Activated CD8-positive, alpha-beta T cell treated with anti-CD3 and anti-CD28 coated beads, Interleukin-2, amount 10 ng/mL, durations not matched to agents 7 days and 5 days (primary cell): ENCODE measurements at regions not wholly inside any gene's neighbourhood (a gene's known extent, or its start where the extent isn't known, plus 50 kb on each side); places are given as distances from the start of the nearest gene placed in this dataset.

ENCODE experiments used
- ATAC-seq: fragments of 150-1000 bp; cut with Tn5 transposase; one replicate; pipeline ENCODE4 v1.10.0; 2021; ENCODE audit warnings: moderate library complexity
- CTCF ChIA-PET: fragments of 350-600 bp; sonication (Branson Sonifier 250); formaldehyde crosslinking; loops from one replicate; lab custom pipeline; 2021; ENCODE audit warnings: antibody characterized with exemption; lab: Charles Lee
- POLR2A ChIA-PET: fragments of 350-600 bp; sonication (Branson Sonifier 250); formaldehyde crosslinking; loops from one replicate; lab custom pipeline; 2021; ENCODE audit warnings: antibody characterized with exemption; lab: Charles Lee
- DNase-seq: peaks from one replicate; pipeline ENCODE4 v3.0.0-alpha.2; 2020
- H3K27ac Mint-ChIP-seq: one replicate; pipeline ENCODE4 v1.8.0; 2021; ENCODE audit warnings: mild to moderate bottlenecking, mixed read lengths
- H3K27me3 Mint-ChIP-seq: one replicate; pipeline ENCODE4 v1.8.0; 2021; ENCODE audit warnings: low read depth, mixed read lengths
- H3K36me3 Mint-ChIP-seq: one replicate; pipeline ENCODE4 v1.8.0; 2021; ENCODE audit warnings: low read depth, mixed read lengths
- H3K4me1 Mint-ChIP-seq: one replicate; pipeline ENCODE4 v1.8.0; 2021; ENCODE audit warnings: low read depth, mixed read lengths
- H3K4me3 Mint-ChIP-seq: one replicate; pipeline ENCODE4 v1.8.0; 2021; ENCODE audit warnings: mild to moderate bottlenecking, mixed read lengths
- H3K9me3 Mint-ChIP-seq: one replicate; pipeline ENCODE4 v1.8.0; 2022; ENCODE audit warnings: mixed read lengths; ENCODE audit not compliant: insufficient read depth

GRCh38 chr10:91022924-91023699 lies 102.2 kb upstream of the ANKRD1 start:
- no peak overlapping the region for H3K4me3 Mint-ChIP-seq
- H3K27ac Mint-ChIP-seq: no peak overlapping the region
- CTCF ChIA-PET: interaction anchor here (1.1 to 1.5 kb wide), 2 partner anchors 11 to 16 kb away, joined by 4 to 5 read pairs; no protein-coding TSS in a partner anchor
- peaks cover 54% of the 10 kb centered on the region for H3K27me3 Mint-ChIP-seq
- ATAC-seq: no peak
- no peaks in the 10 kb centered on the region for H3K9me3 Mint-ChIP-seq
- no peaks in the 10 kb centered on the region for H3K4me1 Mint-ChIP-seq
- POLR2A ChIA-PET: no interaction called here
- H3K36me3 Mint-ChIP-seq: peaks cover 4% of the 10 kb centered on the region
- DNase-seq: no peak

GRCh38 chr10:91023700-91024398 lies 103.0 kb upstream of the ANKRD1 start:
- no peak for DNase-seq
- Mint-ChIP-seq H3K36me3 (peaks cover 4% of the 10 kb centered on the region), H3K27me3 (peaks cover 47% of the 10 kb centered on the region), H3K9me3 (no peaks in the 10 kb centered on the region), H3K4me1 (no peaks in the 10 kb centered on the region), H3K27ac (no peak overlapping the region), H3K4me3 (no peak overlapping the region)
- POLR2A ChIA-PET: no interaction called here
- CTCF ChIA-PET: interaction anchor here (0.9 to 1.0 kb wide), 2 partner anchors 17 to 98 kb away, joined by 4 read pairs; no protein-coding TSS in a partner anchor
- ATAC-seq: no peak

GRCh38 chr10:91024541-91024940 lies 103.7 kb upstream of the ANKRD1 start:
- H3K4me1 Mint-ChIP-seq: no peaks in the 10 kb centered on the region
- ATAC-seq: no peak
- peaks cover 41% of the 10 kb centered on the region for H3K27me3 Mint-ChIP-seq
- peaks cover 4% of the 10 kb centered on the region for H3K36me3 Mint-ChIP-seq
- no peak overlapping the region for H3K27ac Mint-ChIP-seq
- POLR2A ChIA-PET: no interaction called here
- CTCF ChIA-PET: interaction anchor here (0.9 to 1.0 kb wide), 2 partner anchors 18 to 99 kb away, joined by 4 read pairs; no protein-coding TSS in a partner anchor
- H3K4me3 Mint-ChIP-seq: no peak overlapping the region
- H3K9me3 Mint-ChIP-seq: no peaks in the 10 kb centered on the region
- no peak for DNase-seq

GRCh38 chr10:91032611-91033206 lies 111.8 kb upstream of the ANKRD1 start:
- peaks cover 3% of the 10 kb centered on the region for H3K27me3 Mint-ChIP-seq
- CTCF ChIA-PET: interaction anchor here (3.2 to 4.2 kb wide), 2 partner anchors 26 to 27 kb away, joined by 10 to 31 read pairs; no protein-coding TSS in a partner anchor

GRCh38 chr10:91033324-91033950 lies 112.5 kb upstream of the ANKRD1 start:
- POLR2A ChIA-PET: interaction anchor here (1.1 kb wide), 1 partner anchor 130 kb away, joined by 4 read pairs; no protein-coding TSS in a partner anchor
- H3K9me3 Mint-ChIP-seq: no peaks in the 10 kb centered on the region

More at GRCh38 chr10:91032611-91033206, 111.8 kb upstream of the ANKRD1 start:
- H3K4me3 Mint-ChIP-seq: no peak overlapping the region
- POLR2A ChIA-PET: no interaction called here
- peaks cover 4% of the 10 kb centered on the region for H3K36me3 Mint-ChIP-seq
- no peak for DNase-seq
- no peak for ATAC-seq
- H3K27ac Mint-ChIP-seq: no peak overlapping the region
- no peaks in the 10 kb centered on the region for H3K9me3 Mint-ChIP-seq
- H3K4me1 Mint-ChIP-seq: peaks cover 34% of the 10 kb centered on the region

GRCh38 chr10:91034042-91034441 lies 113.2 kb upstream of the ANKRD1 start:
- H3K4me1 Mint-ChIP-seq: peaks cover 34% of the 10 kb centered on the region

More at GRCh38 chr10:91033324-91033950, 112.5 kb upstream of the ANKRD1 start:
- Mint-ChIP-seq H3K27ac (peak overlapping the region; percentile 92), H3K4me3 (no peak overlapping the region), H3K36me3 (peaks cover 4% of the 10 kb centered on the region), H3K27me3 (peaks cover 3% of the 10 kb centered on the region), H3K4me1 (peaks cover 34% of the 10 kb centered on the region)
- CTCF ChIA-PET: interaction anchor here (1.0 to 4.2 kb wide), 6 partner anchors 20 to 218 kb away, joined by 3 to 31 read pairs (median 4); no protein-coding TSS in a partner anchor
- DNase-seq: no peak
- no peak for ATAC-seq

GRCh38 chr10:91034494-91035159 lies 113.7 kb upstream of the ANKRD1 start:
- DNase-seq (no peak), ATAC-seq (peak; percentile 10)
- Mint-ChIP-seq H3K4me3 (peak overlapping the region; percentile 19), H3K36me3 (peaks cover 4% of the 10 kb centered on the region), H3K9me3 (no peaks in the 10 kb centered on the region), H3K27ac (peak overlapping the region; percentile 92), H3K27me3 (peaks cover 3% of the 10 kb centered on the region), H3K4me1 (peaks cover 34% of the 10 kb centered on the region)
- CTCF ChIA-PET: interaction anchor here (1.0 to 4.2 kb wide), 9 partner anchors 9 to 264 kb away, joined by 3 to 31 read pairs (median 3); no protein-coding TSS in a partner anchor
- POLR2A ChIA-PET: interaction anchor here (1.1 kb wide), 1 partner anchor 129 kb away, joined by 4 read pairs; no protein-coding TSS in a partner anchor

More at GRCh38 chr10:91034042-91034441, 113.2 kb upstream of the ANKRD1 start:
- Mint-ChIP-seq H3K4me3 (peak overlapping the region; percentile 19), H3K9me3 (no peaks in the 10 kb centered on the region), H3K27ac (peak overlapping the region; percentile 92), H3K36me3 (peaks cover 4% of the 10 kb centered on the region), H3K27me3 (peaks cover 3% of the 10 kb centered on the region)
- ATAC-seq (peak; percentile 89), DNase-seq (peak; percentile 69)
- ChIA-PET CTCF (interaction anchor here (1.0 to 4.2 kb wide), 7 partner anchors 10 to 217 kb away, joined by 3 to 31 read pairs (median 3); no protein-coding TSS in a partner anchor), POLR2A (interaction anchor here (1.1 kb wide), 1 partner anchor 129 kb away, joined by 4 read pairs; no protein-coding TSS in a partner anchor)

- POLR2A ChIA-PET: no interaction called here
- CTCF ChIA-PET: interaction anchor here (1.0 to 4.2 kb wide), 4 partner anchors 30 to 263 kb away, joined by 3 to 31 read pairs (median 3); no protein-coding TSS in a partner anchor
- Mint-ChIP-seq H3K9me3 (no peaks in the 10 kb centered on the region), H3K36me3 (peaks cover 4% of the 10 kb centered on the region), H3K4me1 (peaks cover 34% of the 10 kb centered on the region), H3K27me3 (peaks cover 8% of the 10 kb centered on the region), H3K4me3 (no peak overlapping the region), H3K27ac (no peak overlapping the region)
- DNase-seq (no peak), ATAC-seq (no peak)
These were observed 114.9 kb upstream of the ANKRD1 start for GRCh38 chr10:91035650-91036292.

- H3K27me3 Mint-ChIP-seq: peaks cover 16% of the 10 kb centered on the region
- H3K36me3 Mint-ChIP-seq: peaks cover 4% of the 10 kb centered on the region
- H3K4me1 Mint-ChIP-seq: peaks cover 29% of the 10 kb centered on the region
- no peak overlapping the region for H3K4me3 Mint-ChIP-seq
- POLR2A ChIA-PET: no interaction called here
- no peaks in the 10 kb centered on the region for H3K9me3 Mint-ChIP-seq
- no peak overlapping the region for H3K27ac Mint-ChIP-seq
- DNase-seq (no peak), ATAC-seq (no peak)
- CTCF ChIA-PET: interaction anchor here (4.2 kb wide), 1 partner anchor 31 kb away, joined by 31 read pairs; no protein-coding TSS in a partner anchor
These were observed 116.0 kb upstream of the ANKRD1 start for GRCh38 chr10:91036807-91037411.

- no peak overlapping the region for H3K27ac Mint-ChIP-seq
- no peak overlapping the region for H3K4me3 Mint-ChIP-seq
- ChIA-PET CTCF (no interaction called here), POLR2A (no interaction called here)
- H3K27me3 Mint-ChIP-seq: peaks cover 17% of the 10 kb centered on the region
- peaks cover 11% of the 10 kb centered on the region for H3K4me1 Mint-ChIP-seq
- DNase-seq (no peak), ATAC-seq (no peak)
- no peaks in the 10 kb centered on the region for H3K9me3 Mint-ChIP-seq
- peaks cover 4% of the 10 kb centered on the region for H3K36me3 Mint-ChIP-seq
These were observed 118.1 kb upstream of the ANKRD1 start for GRCh38 chr10:91038971-91039370.
